ENCODE measurements at regions not wholly inside any gene's neighbourhood (a gene's known extent, or its start where the extent isn't known, plus 50 kb on each side); places are given as distances from the start of the nearest gene placed in this dataset.
"Not testable (repeated sequence)": the region's sequence is repeated elsewhere in the genome, so short reads cannot be mapped to it uniquely, and the experiment has no call there.

- Mint-ChIP-seq H3K4me1 (peaks cover 7 to 16% (median 9%) of the 10 kb centered on the region in 4 donors), H3K27ac (no peak overlapping the region), H3K9me3 (no peaks in the 10 kb centered on the region), H3K36me3 (no peaks in the 10 kb centered on the region), H3K4me3 (no peak overlapping the region), H3K27me3 (no peaks in the 10 kb centered on the region)
- Histone ChIP-seq H3K9me3 (ENCODE audit: control insufficient read depth in 1 of 2, low read length in 2 of 2) (no peaks in the 10 kb centered on the region), H3K27ac (ENCODE audit: low read depth, low read length) (no peak overlapping the region), H3K27me3 (ENCODE audit: insufficient read depth, low read length) (no peaks in the 10 kb centered on the region), H3K4me1 (ENCODE audit: insufficient read depth, low read length) (no peaks in the 10 kb centered on the region), H3K36me3 (ENCODE audit: insufficient read depth, low read length) (no peaks in the 10 kb centered on the region), H3K4me3 (ENCODE audit: low read length in 2 of 2) (no peak overlapping the region)
- intact Hi-C loops (cut with micrococcal nuclease): no loop called here
- DNase-seq: no peak
- ChIA-PET CTCF (ENCODE audit: partially characterized antibody) (no interaction called here), POLR2A (ENCODE audit: partially characterized antibody) (no interaction called here)
Measured at GRCh38 chr12:9323144-9323681, 115.0 kb upstream of the PZP start.

- no peak for DNase-seq
- intact Hi-C loops (cut with micrococcal nuclease): no loop called here
- H3K4me3 ChIP-seq (ENCODE audit: low read length in 2 of 2): no peak overlapping the region
- no peaks in the 10 kb centered on the region for H3K9me3 ChIP-seq (ENCODE audit: control insufficient read depth in 1 of 2, low read length in 2 of 2)
- H3K27me3 ChIP-seq (ENCODE audit: insufficient read depth, low read length): no peaks in the 10 kb centered on the region
- Mint-ChIP-seq H3K4me1 (peaks cover 0 to 7% (median 5%) of the 10 kb centered on the region in 4 donors), H3K27me3 (no peaks in the 10 kb centered on the region), H3K9me3 (no peaks in the 10 kb centered on the region), H3K4me3 (no peak overlapping the region), H3K27ac (peak overlapping the region in 2 of 7 donors; percentile 1 to 14), H3K36me3 (no peaks in the 10 kb centered on the region)
- no peak overlapping the region for H3K27ac ChIP-seq (ENCODE audit: low read depth, low read length)
- H3K36me3 ChIP-seq (ENCODE audit: insufficient read depth, low read length): no peaks in the 10 kb centered on the region
- H3K4me1 ChIP-seq (ENCODE audit: insufficient read depth, low read length): no peaks in the 10 kb centered on the region
- CTCF ChIA-PET (ENCODE audit: partially characterized antibody): no interaction called here
- POLR2A ChIA-PET (ENCODE audit: partially characterized antibody): no interaction called here
Measured at GRCh38 chr12:9319842-9320173, 111.6 kb upstream of the PZP start.

DNA sequence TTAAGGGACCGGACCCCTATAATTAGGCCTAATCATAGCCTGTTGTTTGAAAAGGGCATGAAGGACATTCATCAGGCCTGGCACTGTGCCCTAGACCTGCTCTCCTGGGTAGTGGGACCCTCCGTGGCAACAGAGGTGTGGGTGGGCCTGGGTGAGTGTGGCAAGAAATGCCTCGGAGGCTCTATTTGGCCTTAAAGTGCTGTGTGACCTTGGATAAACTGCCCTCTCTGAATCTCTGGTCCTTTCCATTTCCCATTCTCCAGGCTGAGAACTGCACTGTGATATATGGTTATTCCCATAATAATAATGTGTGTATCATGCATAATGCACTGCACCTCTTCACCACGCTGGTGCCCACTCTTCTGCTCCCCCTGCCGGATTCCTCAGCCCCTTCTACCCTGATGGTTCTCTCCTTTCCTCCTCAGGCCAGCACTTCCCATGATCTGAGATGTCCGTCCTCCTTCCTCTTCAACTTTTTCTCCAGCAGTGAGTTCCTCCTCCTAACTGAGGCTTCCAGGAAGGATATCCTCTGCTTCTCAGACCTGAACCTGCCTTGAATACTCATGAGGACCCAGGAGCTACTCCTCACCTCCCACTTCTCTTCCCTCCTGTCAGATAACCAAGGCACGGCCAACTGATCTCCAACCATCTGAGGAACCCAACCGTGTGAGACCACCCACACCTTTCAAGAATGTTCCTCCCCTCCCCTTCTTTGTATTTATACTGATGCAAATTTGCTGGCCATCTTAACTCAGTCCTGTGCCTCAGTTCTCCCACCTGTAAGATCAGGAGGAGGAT, 111.0 kb upstream of the PZP start:
- Histone ChIP-seq H3K9me3 (ENCODE audit: control insufficient read depth in 1 of 2, low read length in 2 of 2) (no peaks in the 10 kb centered on the region), H3K27me3 (ENCODE audit: insufficient read depth, low read length) (no peaks in the 10 kb centered on the region), H3K4me3 (ENCODE audit: low read length in 2 of 2) (no peak overlapping the region), H3K4me1 (ENCODE audit: insufficient read depth, low read length) (no peaks in the 10 kb centered on the region), H3K36me3 (ENCODE audit: insufficient read depth, low read length) (no peaks in the 10 kb centered on the region), H3K27ac (ENCODE audit: low read depth, low read length) (no peak overlapping the region)
- H3K4me1 Mint-ChIP-seq: peaks cover 0 to 7% (median 5%) of the 10 kb centered on the region in 4 donors
- H3K9me3 Mint-ChIP-seq: no peaks in the 10 kb centered on the region
- no peaks in the 10 kb centered on the region for H3K27me3 Mint-ChIP-seq
- DNase-seq: no peak
- no peak overlapping the region for H3K4me3 Mint-ChIP-seq
- CTCF ChIA-PET (ENCODE audit: partially characterized antibody): no interaction called here
- POLR2A ChIA-PET (ENCODE audit: partially characterized antibody): no interaction called here
- H3K27ac Mint-ChIP-seq: peak overlapping the region in 1 of 7 donors; percentile 1
- H3K36me3 Mint-ChIP-seq: no peaks in the 10 kb centered on the region
- intact Hi-C loops (cut with micrococcal nuclease): no loop called here

DNA sequence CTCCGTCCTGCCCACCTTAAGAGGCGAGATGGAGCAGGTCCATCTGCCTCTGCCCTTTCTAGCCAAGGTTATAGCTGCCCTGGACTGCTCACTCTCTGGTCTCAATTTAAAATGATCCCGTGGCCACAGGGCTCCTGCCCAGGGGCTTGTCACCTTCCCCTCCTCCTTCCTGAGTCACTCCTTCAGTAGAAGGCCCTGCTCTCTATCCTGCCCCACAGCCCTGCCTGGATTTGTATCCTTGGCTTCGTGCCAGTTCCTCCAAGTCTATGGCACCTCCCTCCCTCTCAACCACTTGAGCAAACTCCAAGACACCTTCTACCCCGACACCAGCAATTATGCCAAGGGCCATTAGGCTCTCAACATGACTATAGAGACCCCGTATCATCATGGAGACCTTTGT, 105.3 kb upstream of the PZP start:
- H3K9me3 ChIP-seq (ENCODE audit: control insufficient read depth in 1 of 2, low read length in 2 of 2); DNase-seq; intact Hi-C loops (cut with micrococcal nuclease); H3K4me1 Mint-ChIP-seq; H3K36me3 Mint-ChIP-seq; CTCF ChIA-PET (ENCODE audit: partially characterized antibody); H3K4me3 ChIP-seq (ENCODE audit: low read length in 2 of 2); POLR2A ChIA-PET (ENCODE audit: partially characterized antibody); H3K9me3 Mint-ChIP-seq; H3K27ac Mint-ChIP-seq; H3K4me3 Mint-ChIP-seq; H3K36me3 ChIP-seq (ENCODE audit: insufficient read depth, low read length); H3K27ac ChIP-seq (ENCODE audit: low read depth, low read length); H3K4me1 ChIP-seq (ENCODE audit: insufficient read depth, low read length); H3K27me3 Mint-ChIP-seq; H3K27me3 ChIP-seq (ENCODE audit: insufficient read depth, low read length): not testable (repeated sequence)

DNA sequence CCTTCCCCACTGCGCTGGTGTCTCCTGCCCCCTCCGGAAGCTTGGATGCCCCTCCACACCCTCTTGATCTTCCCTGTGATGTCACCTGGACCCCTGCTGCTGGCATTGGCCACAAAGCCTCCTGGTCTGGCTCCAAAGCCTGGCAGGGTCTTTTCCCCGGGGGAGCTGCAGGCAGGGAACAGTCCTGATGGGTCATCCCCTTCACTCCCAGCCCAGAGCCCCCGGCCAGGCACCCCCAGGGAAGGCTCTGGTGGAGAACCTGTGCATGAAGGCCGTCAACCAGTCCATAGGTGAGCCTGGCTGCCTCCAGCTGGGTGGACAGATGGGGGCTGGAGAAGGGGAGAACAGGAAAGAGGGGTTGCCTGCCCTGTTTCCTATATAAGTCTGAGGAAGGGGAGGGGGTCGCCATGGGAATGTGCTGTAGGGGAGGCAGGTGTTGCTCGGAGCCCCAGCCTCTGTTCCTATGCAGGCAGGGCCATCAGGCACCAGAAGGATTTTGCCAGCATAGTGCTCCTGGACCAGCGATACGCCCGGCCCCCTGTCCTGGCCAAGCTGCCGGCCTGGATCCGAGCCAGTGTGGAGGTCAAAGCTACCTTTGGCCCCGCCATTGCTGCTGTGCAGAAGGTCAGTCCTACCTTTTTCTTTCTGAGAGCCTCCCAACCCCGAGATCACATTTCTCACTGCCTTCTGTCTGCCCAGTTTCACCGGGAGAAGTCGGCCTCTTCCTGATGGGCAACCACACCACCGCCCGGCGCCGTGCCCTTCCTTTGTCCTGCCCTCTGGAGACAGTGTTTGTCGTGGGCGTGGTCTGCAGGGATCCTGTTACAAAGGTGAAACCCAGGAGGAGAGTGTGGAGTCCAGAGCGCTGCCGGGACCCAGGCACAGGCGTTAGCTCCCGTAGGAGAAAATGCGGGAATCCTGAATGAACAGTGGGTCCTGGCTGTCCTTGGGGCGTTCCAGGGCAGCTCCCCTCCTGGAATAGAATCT, 104.5 kb upstream of the PZP start:
- H3K9me3 Mint-ChIP-seq; H3K27me3 ChIP-seq (ENCODE audit: insufficient read depth, low read length); DNase-seq; H3K36me3 ChIP-seq (ENCODE audit: insufficient read depth, low read length); H3K9me3 ChIP-seq (ENCODE audit: control insufficient read depth in 1 of 2, low read length in 2 of 2); H3K27ac ChIP-seq (ENCODE audit: low read depth, low read length); H3K4me3 Mint-ChIP-seq; POLR2A ChIA-PET (ENCODE audit: partially characterized antibody); H3K4me1 Mint-ChIP-seq; CTCF ChIA-PET (ENCODE audit: partially characterized antibody); intact Hi-C loops (cut with micrococcal nuclease); H3K4me1 ChIP-seq (ENCODE audit: insufficient read depth, low read length); H3K36me3 Mint-ChIP-seq; H3K27me3 Mint-ChIP-seq; H3K27ac Mint-ChIP-seq; H3K4me3 ChIP-seq (ENCODE audit: low read length in 2 of 2): not testable (repeated sequence)

- CTCF ChIA-PET (ENCODE audit: partially characterized antibody); intact Hi-C loops (cut with micrococcal nuclease); H3K27ac Mint-ChIP-seq: not testable (repeated sequence)
Measured at GRCh38 chr12:9311454-9311853, 103.3 kb upstream of the PZP start.

GRCh38 chr12:9310645-9311044, 102.5 kb upstream of the PZP start:
- intact Hi-C loops (cut with micrococcal nuclease); POLR2A ChIA-PET (ENCODE audit: partially characterized antibody); H3K27ac Mint-ChIP-seq: not testable (repeated sequence)

More at GRCh38 chr12:9311454-9311853, 103.3 kb upstream of the PZP start:
- H3K27me3 Mint-ChIP-seq; H3K4me3 Mint-ChIP-seq; H3K36me3 ChIP-seq (ENCODE audit: insufficient read depth, low read length); H3K4me1 Mint-ChIP-seq; H3K27me3 ChIP-seq (ENCODE audit: insufficient read depth, low read length); H3K9me3 Mint-ChIP-seq; POLR2A ChIA-PET (ENCODE audit: partially characterized antibody); H3K27ac ChIP-seq (ENCODE audit: low read depth, low read length); H3K9me3 ChIP-seq (ENCODE audit: control insufficient read depth in 1 of 2, low read length in 2 of 2); H3K4me3 ChIP-seq (ENCODE audit: low read length in 2 of 2); H3K4me1 ChIP-seq (ENCODE audit: insufficient read depth, low read length); DNase-seq: not testable (repeated sequence)
- H3K36me3 Mint-ChIP-seq: peaks cover 8 to 14% of the 10 kb centered on the region in 2 donors

More at GRCh38 chr12:9310645-9311044, 102.5 kb upstream of the PZP start:
- H3K4me1 ChIP-seq (ENCODE audit: insufficient read depth, low read length); H3K27ac ChIP-seq (ENCODE audit: low read depth, low read length); H3K9me3 Mint-ChIP-seq; H3K27me3 Mint-ChIP-seq; H3K4me3 Mint-ChIP-seq; CTCF ChIA-PET (ENCODE audit: partially characterized antibody); H3K27me3 ChIP-seq (ENCODE audit: insufficient read depth, low read length); H3K36me3 ChIP-seq (ENCODE audit: insufficient read depth, low read length); H3K9me3 ChIP-seq (ENCODE audit: control insufficient read depth in 1 of 2, low read length in 2 of 2); H3K4me1 Mint-ChIP-seq; H3K4me3 ChIP-seq (ENCODE audit: low read length in 2 of 2); DNase-seq: not testable (repeated sequence)
- H3K36me3 Mint-ChIP-seq: peaks cover 8 to 14% of the 10 kb centered on the region in 2 donors
